ENCODE measurements at regions not wholly inside any gene's neighbourhood (a gene's known extent, or its start where the extent isn't known, plus 50 kb on each side); places are given as distances from the start of the nearest gene placed in this dataset.
"Not testable (repeated sequence)": the region's sequence is repeated elsewhere in the genome, so short reads cannot be mapped to it uniquely, and the experiment has no call there.

DNA sequence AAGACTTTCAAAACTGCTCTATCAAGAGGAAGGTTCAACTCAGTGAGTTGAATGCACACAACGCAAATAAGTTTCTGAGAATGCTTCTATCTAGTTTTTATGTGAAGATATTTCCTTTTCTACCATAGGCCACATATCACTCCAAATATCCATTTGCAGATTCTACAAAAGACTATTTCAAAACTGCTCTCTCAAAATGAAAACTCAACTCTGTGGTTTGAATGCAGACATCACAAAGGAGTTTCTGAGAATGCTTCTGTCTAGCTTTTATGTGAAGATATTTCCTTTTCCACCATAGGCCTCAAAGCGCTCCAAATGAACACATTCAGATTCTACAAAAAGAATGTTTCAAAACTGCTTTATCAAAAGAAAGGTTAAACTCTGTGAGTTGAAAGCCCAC, 1093.1 kb upstream of the DEFB115 start:
- not testable (repeated sequence) for H3K27me3 ChIP-seq (ENCODE audit: control insufficient read depth in 1 of 2, insufficient read depth in 2 of 2, low read length in 2 of 2); H3K27ac ChIP-seq (ENCODE audit: low read depth in 2 of 2, low read length in 1 of 2); H3K9me3 ChIP-seq (ENCODE audit: control insufficient read depth in 2 of 2, insufficient read depth in 1 of 2, low read depth in 1 of 2, low read length in 1 of 2); H3K4me1 ChIP-seq (ENCODE audit: control insufficient read depth in 2 of 2, insufficient read depth in 2 of 2, low read length in 1 of 2); H3K4me3 ChIP-seq (ENCODE audit: low read depth in 1 of 2, low read length in 2 of 2); H3K36me3 ChIP-seq (ENCODE audit: control insufficient read depth in 2 of 2, insufficient read depth in 2 of 2, low read length in 1 of 2)
- WGBS, 2 donors, result 92 to 94% methylated on average over 2 of the region's 2 CpGs

GRCh38 chr20:30167540-30167939, 1089.9 kb upstream of the DEFB115 start:
- Histone ChIP-seq H3K9me3 (ENCODE audit: control insufficient read depth in 2 of 2, insufficient read depth in 1 of 2, low read depth in 1 of 2, low read length in 1 of 2) (no peaks in the 10 kb centered on the region), H3K27ac (ENCODE audit: low read depth in 2 of 2, low read length in 1 of 2) (no peak overlapping the region), H3K4me1 (ENCODE audit: control insufficient read depth in 2 of 2, insufficient read depth in 2 of 2, low read length in 1 of 2) (peaks cover 0 to 3% of the 10 kb centered on the region in 2 donors), H3K36me3 (ENCODE audit: control insufficient read depth in 2 of 2, insufficient read depth in 2 of 2, low read length in 1 of 2) (no peaks in the 10 kb centered on the region), H3K27me3 (ENCODE audit: control insufficient read depth in 1 of 2, insufficient read depth in 2 of 2, low read length in 2 of 2) (no peaks in the 10 kb centered on the region), H3K4me3 (ENCODE audit: low read depth in 1 of 2, low read length in 2 of 2) (no peak overlapping the region)
- WGBS, 2 donors, result 95 to 96% methylated on average over 22 of the region's 22 CpGs

GRCh38 chr20:30168025-30168799, 1089.3 kb upstream of the DEFB115 start:
- Histone ChIP-seq H3K36me3 (ENCODE audit: control insufficient read depth in 2 of 2, insufficient read depth in 2 of 2, low read length in 1 of 2) (no peaks in the 10 kb centered on the region), H3K27me3 (ENCODE audit: control insufficient read depth in 1 of 2, insufficient read depth in 2 of 2, low read length in 2 of 2) (no peaks in the 10 kb centered on the region), H3K9me3 (ENCODE audit: control insufficient read depth in 2 of 2, insufficient read depth in 1 of 2, low read depth in 1 of 2, low read length in 1 of 2) (no peaks in the 10 kb centered on the region), H3K27ac (ENCODE audit: low read depth in 2 of 2, low read length in 1 of 2) (no peak overlapping the region), H3K4me3 (ENCODE audit: low read depth in 1 of 2, low read length in 2 of 2) (no peak overlapping the region), H3K4me1 (ENCODE audit: control insufficient read depth in 2 of 2, insufficient read depth in 2 of 2, low read length in 1 of 2) (peaks cover 0 to 3% of the 10 kb centered on the region in 2 donors)
- WGBS, 2 donors, result 46 to 61% methylated on average over 50 of the region's 50 CpGs

GRCh38 chr20:30168800-30169138, 1088.7 kb upstream of the DEFB115 start:
- Histone ChIP-seq H3K27ac (ENCODE audit: low read depth in 2 of 2, low read length in 1 of 2) (no peak overlapping the region), H3K27me3 (ENCODE audit: control insufficient read depth in 1 of 2, insufficient read depth in 2 of 2, low read length in 2 of 2) (no peaks in the 10 kb centered on the region)
- 82 to 86% methylated on average over 11 of the region's 11 CpGs for WGBS, 2 donors

DNA sequence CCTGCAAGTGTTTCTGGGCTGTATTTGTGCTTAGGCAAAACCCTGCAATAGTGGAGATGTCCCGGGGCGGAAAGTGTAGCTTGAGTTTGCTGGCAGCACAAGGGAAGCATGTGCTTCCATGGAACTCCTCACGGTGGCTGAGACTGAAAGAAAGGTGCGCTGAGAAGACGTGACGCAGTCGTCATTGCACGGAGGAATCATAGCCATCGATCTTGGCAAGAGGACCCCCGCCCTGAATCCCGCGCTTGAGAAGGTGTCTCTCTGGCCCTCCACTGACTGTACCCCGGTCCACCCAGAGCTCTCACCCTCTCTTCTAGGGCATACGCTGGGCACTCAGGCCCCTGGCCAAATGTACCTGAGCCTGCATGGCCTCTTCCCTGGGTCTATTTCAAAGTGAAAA, 1081.8 kb upstream of the DEFB115 start:
- Histone ChIP-seq H3K36me3 (ENCODE audit: control insufficient read depth in 2 of 2, insufficient read depth in 2 of 2, low read length in 1 of 2) (no peaks in the 10 kb centered on the region), H3K4me3 (ENCODE audit: low read depth in 1 of 2, low read length in 2 of 2) (no peak overlapping the region), H3K9me3 (ENCODE audit: control insufficient read depth in 2 of 2, insufficient read depth in 1 of 2, low read depth in 1 of 2, low read length in 1 of 2) (no peaks in the 10 kb centered on the region), H3K27ac (ENCODE audit: low read depth in 2 of 2, low read length in 1 of 2) (no peak overlapping the region), H3K4me1 (ENCODE audit: control insufficient read depth in 2 of 2, insufficient read depth in 2 of 2, low read length in 1 of 2) (no peaks in the 10 kb centered on the region), H3K27me3 (ENCODE audit: control insufficient read depth in 1 of 2, insufficient read depth in 2 of 2, low read length in 2 of 2) (no peaks in the 10 kb centered on the region)
- 81% methylated on average over 14 of the region's 14 CpGs for WGBS, 2 donors

More at GRCh38 chr20:30168800-30169138, 1088.7 kb upstream of the DEFB115 start:
- H3K9me3 ChIP-seq (ENCODE audit: control insufficient read depth in 2 of 2, insufficient read depth in 1 of 2, low read depth in 1 of 2, low read length in 1 of 2), result no peaks in the 10 kb centered on the region
- peaks cover 0 to 3% of the 10 kb centered on the region in 2 donors for H3K4me1 ChIP-seq (ENCODE audit: control insufficient read depth in 2 of 2, insufficient read depth in 2 of 2, low read length in 1 of 2)
- no peaks in the 10 kb centered on the region for H3K36me3 ChIP-seq (ENCODE audit: control insufficient read depth in 2 of 2, insufficient read depth in 2 of 2, low read length in 1 of 2)
- H3K4me3 ChIP-seq (ENCODE audit: low read depth in 1 of 2, low read length in 2 of 2), result no peak overlapping the region

GRCh38 chr20:30183124-30183523, 1074.3 kb upstream of the DEFB115 start:
- H3K36me3 ChIP-seq (ENCODE audit: control insufficient read depth in 2 of 2, insufficient read depth in 2 of 2, low read length in 1 of 2); H3K4me1 ChIP-seq (ENCODE audit: control insufficient read depth in 2 of 2, insufficient read depth in 2 of 2, low read length in 1 of 2); H3K27me3 ChIP-seq (ENCODE audit: control insufficient read depth in 1 of 2, insufficient read depth in 2 of 2, low read length in 2 of 2); H3K27ac ChIP-seq (ENCODE audit: low read depth in 2 of 2, low read length in 1 of 2); H3K9me3 ChIP-seq (ENCODE audit: control insufficient read depth in 2 of 2, insufficient read depth in 1 of 2, low read depth in 1 of 2, low read length in 1 of 2); H3K4me3 ChIP-seq (ENCODE audit: low read depth in 1 of 2, low read length in 2 of 2): not testable (repeated sequence)

DNA sequence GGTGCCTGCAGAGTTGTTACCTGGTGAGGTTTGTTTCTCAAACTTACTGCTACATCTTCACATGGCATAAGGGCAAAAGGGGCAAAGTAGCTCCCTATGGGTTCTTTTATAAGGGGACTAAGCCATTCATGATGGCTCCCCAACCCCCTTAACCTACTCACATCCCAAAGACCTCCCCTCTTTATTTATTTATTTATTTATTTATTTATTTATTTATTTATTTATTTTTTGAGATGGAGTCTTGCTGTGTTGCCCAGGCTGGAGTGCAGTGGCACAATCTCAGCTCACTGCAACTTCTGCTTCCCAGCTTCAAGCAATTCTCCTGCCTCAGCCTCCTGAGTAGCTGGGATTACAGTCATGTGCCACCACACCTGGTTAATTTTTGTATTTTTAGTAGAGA, 1065.7 kb upstream of the DEFB115 start:
- H3K36me3 ChIP-seq (ENCODE audit: control insufficient read depth in 2 of 2, insufficient read depth in 2 of 2, low read length in 1 of 2); H3K4me1 ChIP-seq (ENCODE audit: control insufficient read depth in 2 of 2, insufficient read depth in 2 of 2, low read length in 1 of 2); H3K27ac ChIP-seq (ENCODE audit: low read depth in 2 of 2, low read length in 1 of 2); H3K4me3 ChIP-seq (ENCODE audit: low read depth in 1 of 2, low read length in 2 of 2); H3K9me3 ChIP-seq (ENCODE audit: control insufficient read depth in 2 of 2, insufficient read depth in 1 of 2, low read depth in 1 of 2, low read length in 1 of 2); H3K27me3 ChIP-seq (ENCODE audit: control insufficient read depth in 1 of 2, insufficient read depth in 2 of 2, low read length in 2 of 2): not testable (repeated sequence)

DNA sequence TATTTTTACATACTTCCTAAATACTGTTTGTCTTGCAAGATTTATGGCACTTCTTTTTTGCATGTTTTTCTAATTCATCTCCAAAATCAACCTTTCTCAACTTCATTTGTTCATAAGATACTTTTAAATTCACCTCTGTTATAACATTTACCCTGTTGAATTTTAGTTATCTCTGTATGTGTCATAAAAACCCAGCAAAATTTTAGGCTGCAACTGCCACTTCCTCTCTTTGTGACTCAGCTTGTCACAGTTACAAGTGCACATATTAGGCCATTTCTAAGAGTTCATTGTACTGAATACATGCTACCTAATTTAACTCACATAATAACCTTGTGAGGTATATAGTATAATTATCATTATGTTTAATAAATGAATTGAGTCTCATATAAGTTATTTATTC, 1023.0 kb upstream of the DEFB115 start:
- H3K36me3 ChIP-seq (ENCODE audit: control insufficient read depth in 2 of 2, insufficient read depth in 2 of 2, low read length in 1 of 2); H3K27me3 ChIP-seq (ENCODE audit: control insufficient read depth in 1 of 2, insufficient read depth in 2 of 2, low read length in 2 of 2); H3K4me3 ChIP-seq (ENCODE audit: low read depth in 1 of 2, low read length in 2 of 2); H3K9me3 ChIP-seq (ENCODE audit: control insufficient read depth in 2 of 2, insufficient read depth in 1 of 2, low read depth in 1 of 2, low read length in 1 of 2); H3K4me1 ChIP-seq (ENCODE audit: control insufficient read depth in 2 of 2, insufficient read depth in 2 of 2, low read length in 1 of 2); H3K27ac ChIP-seq (ENCODE audit: low read depth in 2 of 2, low read length in 1 of 2): not testable (repeated sequence)

DNA sequence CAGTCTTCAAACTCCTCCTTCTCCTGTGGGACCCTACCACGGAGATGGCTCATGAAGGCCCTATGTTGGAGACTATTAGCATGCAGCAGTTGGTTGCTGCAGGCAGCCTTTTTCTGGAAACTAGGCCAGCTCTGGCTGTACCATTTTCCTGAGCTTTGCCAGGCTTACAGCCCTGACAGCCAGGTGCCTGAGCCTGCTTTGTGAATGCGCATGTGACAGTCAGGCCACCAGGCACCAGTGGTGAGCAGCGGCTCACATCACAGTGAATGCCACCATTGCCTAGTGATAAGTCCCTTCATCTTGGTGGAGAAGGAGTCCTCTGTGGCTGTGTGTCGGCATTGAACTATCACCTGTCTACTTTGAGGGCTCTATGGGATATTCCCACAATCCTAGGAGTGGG, 982.4 kb upstream of the DEFB115 start:
- H3K4me3 ChIP-seq (ENCODE audit: low read depth in 1 of 2, low read length in 2 of 2); H3K9me3 ChIP-seq (ENCODE audit: control insufficient read depth in 2 of 2, insufficient read depth in 1 of 2, low read depth in 1 of 2, low read length in 1 of 2); H3K27ac ChIP-seq (ENCODE audit: low read depth in 2 of 2, low read length in 1 of 2); H3K27me3 ChIP-seq (ENCODE audit: control insufficient read depth in 1 of 2, insufficient read depth in 2 of 2, low read length in 2 of 2); H3K4me1 ChIP-seq (ENCODE audit: control insufficient read depth in 2 of 2, insufficient read depth in 2 of 2, low read length in 1 of 2); H3K36me3 ChIP-seq (ENCODE audit: control insufficient read depth in 2 of 2, insufficient read depth in 2 of 2, low read length in 1 of 2): not testable (repeated sequence)
- 62 to 78% methylated on average over 4 of the region's 4 CpGs for WGBS, 2 donors

DNA sequence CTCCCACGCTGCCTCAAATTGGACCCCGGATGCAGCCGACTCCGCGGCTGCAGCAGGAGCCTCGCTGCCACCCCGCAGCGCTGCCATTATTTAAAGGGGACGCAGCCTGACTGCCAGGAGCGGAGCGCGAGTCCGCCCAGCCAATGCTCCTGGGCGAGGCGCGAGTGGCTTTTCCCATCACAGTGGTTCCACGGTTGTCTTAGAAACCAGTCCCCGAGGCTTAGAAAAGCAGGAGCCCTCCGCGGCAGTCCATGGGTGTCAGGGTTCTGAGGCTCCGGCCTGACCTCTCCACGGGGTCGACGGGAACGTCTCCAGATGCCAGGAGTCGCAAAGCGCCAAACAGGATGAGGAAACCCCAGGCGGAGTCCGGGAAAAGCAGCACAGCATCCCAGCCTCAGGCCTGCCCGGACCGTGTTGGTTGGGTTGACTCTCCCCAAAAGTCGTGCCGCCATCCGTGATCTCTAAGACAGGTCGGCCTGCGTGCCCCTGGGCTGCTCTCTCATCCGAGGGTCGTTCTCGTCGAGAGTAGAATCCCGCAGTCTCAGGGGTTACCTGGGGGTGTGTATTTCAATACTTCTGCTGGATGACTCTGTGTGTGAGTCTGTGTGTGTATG, 975.8 kb upstream of the DEFB115 start:
- Histone ChIP-seq H3K9me3 (ENCODE audit: control insufficient read depth in 2 of 2, insufficient read depth in 1 of 2, low read depth in 1 of 2, low read length in 1 of 2) (peaks cover 0 to 3% of the 10 kb centered on the region in 2 donors), H3K36me3 (ENCODE audit: control insufficient read depth in 2 of 2, insufficient read depth in 2 of 2, low read length in 1 of 2) (no peaks in the 10 kb centered on the region), H3K27me3 (ENCODE audit: control insufficient read depth in 1 of 2, insufficient read depth in 2 of 2, low read length in 2 of 2) (no peaks in the 10 kb centered on the region), H3K27ac (ENCODE audit: low read depth in 2 of 2, low read length in 1 of 2) (no peak overlapping the region), H3K4me1 (ENCODE audit: control insufficient read depth in 2 of 2, insufficient read depth in 2 of 2, low read length in 1 of 2) (peaks cover 0 to 4% of the 10 kb centered on the region in 2 donors), H3K4me3 (ENCODE audit: low read depth in 1 of 2, low read length in 2 of 2) (no peak overlapping the region)
- 66 to 80% methylated on average over 41 of the region's 41 CpGs for WGBS, 2 donors
